Thyroid gland (tissue), 4 donors: ENCODE measurements at regions not wholly inside any gene's neighbourhood (a gene's known extent, or its start where the extent isn't known, plus 50 kb on each side); places are given as distances from the start of the nearest gene placed in this dataset.

ENCODE experiments used
- CTCF ChIP-seq, 6 experiments: fragments of 200-600 bp in 3 of 6; fragments of 450-650 bp in 3 of 6; sonication (generic) in 3 of 6; IDR thresholded peaks; one replicate each; pipeline ENCODE4 v1.5.1; 2016 to 2019; ENCODE audit warnings: antibody characterized with exemption in 6 of 6, mild to moderate bottlenecking in 2 of 6, inconsistent platforms in 1 of 6, moderate library complexity in 1 of 6
- POLR2A ChIP-seq, 2 donors: fragments of 450-650 bp; IDR thresholded peaks; one replicate each; pipeline ENCODE4 v1.6.1; 2017; ENCODE audit warnings: antibody characterized with exemption in 2 of 2, mild to moderate bottlenecking in 2 of 2, moderate library complexity in 1 of 2

- TF ChIP-seq CTCF (IDR thresholded peaks at IDR 0.05) (no peak), POLR2A (IDR thresholded peaks at IDR 0.05) (no peak)
Observed at GRCh38 chr2:121855510-121855909, 100.1 kb downstream of the TSN start.
